HEK293 (cell line): ENCODE measurements at regions not wholly inside any gene's neighbourhood (a gene's known extent, or its start where the extent isn't known, plus 50 kb on each side); places are given as distances from the start of the nearest gene placed in this dataset.

Source experiments
- ZNF416 ChIP-seq: fragments of 450-650 bp; formaldehyde crosslinking; IDR thresholded peaks from 2 replicates; pipeline ENCODE4 v1.5.1; 2016; ENCODE audit warnings: missing biosample characterization, missing genetic modification characterization
- TF ChIP-seq, protein P1 (sequence below): fragments of 450-650 bp; formaldehyde crosslinking; IDR thresholded peaks from 2 replicates; pipeline ENCODE4 v1.5.1; 2016; ENCODE audit warnings: missing biosample characterization, missing genetic modification characterization
- TF ChIP-seq, protein P2 (sequence below): fragments of 450-650 bp; formaldehyde crosslinking; IDR thresholded peaks from 2 replicates; pipeline ENCODE4 v1.5.1; 2016; ENCODE audit warnings: missing biosample characterization, missing genetic modification characterization

GRCh38 chr4:79663141-79663540, 255.1 kb upstream of the GK2 start:
- TF ChIP-seq ZNF416 (tag by site-specific recombination): no peak
- TF ChIP-seq, protein P1, sequence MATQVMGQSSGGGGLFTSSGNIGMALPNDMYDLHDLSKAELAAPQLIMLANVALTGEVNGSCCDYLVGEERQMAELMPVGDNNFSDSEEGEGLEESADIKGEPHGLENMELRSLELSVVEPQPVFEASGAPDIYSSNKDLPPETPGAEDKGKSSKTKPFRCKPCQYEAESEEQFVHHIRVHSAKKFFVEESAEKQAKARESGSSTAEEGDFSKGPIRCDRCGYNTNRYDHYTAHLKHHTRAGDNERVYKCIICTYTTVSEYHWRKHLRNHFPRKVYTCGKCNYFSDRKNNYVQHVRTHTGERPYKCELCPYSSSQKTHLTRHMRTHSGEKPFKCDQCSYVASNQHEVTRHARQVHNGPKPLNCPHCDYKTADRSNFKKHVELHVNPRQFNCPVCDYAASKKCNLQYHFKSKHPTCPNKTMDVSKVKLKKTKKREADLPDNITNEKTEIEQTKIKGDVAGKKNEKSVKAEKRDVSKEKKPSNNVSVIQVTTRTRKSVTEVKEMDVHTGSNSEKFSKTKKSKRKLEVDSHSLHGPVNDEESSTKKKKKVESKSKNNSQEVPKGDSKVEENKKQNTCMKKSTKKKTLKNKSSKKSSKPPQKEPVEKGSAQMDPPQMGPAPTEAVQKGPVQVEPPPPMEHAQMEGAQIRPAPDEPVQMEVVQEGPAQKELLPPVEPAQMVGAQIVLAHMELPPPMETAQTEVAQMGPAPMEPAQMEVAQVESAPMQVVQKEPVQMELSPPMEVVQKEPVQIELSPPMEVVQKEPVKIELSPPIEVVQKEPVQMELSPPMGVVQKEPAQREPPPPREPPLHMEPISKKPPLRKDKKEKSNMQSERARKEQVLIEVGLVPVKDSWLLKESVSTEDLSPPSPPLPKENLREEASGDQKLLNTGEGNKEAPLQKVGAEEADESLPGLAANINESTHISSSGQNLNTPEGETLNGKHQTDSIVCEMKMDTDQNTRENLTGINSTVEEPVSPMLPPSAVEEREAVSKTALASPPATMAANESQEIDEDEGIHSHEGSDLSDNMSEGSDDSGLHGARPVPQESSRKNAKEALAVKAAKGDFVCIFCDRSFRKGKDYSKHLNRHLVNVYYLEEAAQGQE (tag by site-specific recombination): no peak
- TF ChIP-seq, protein P2, sequence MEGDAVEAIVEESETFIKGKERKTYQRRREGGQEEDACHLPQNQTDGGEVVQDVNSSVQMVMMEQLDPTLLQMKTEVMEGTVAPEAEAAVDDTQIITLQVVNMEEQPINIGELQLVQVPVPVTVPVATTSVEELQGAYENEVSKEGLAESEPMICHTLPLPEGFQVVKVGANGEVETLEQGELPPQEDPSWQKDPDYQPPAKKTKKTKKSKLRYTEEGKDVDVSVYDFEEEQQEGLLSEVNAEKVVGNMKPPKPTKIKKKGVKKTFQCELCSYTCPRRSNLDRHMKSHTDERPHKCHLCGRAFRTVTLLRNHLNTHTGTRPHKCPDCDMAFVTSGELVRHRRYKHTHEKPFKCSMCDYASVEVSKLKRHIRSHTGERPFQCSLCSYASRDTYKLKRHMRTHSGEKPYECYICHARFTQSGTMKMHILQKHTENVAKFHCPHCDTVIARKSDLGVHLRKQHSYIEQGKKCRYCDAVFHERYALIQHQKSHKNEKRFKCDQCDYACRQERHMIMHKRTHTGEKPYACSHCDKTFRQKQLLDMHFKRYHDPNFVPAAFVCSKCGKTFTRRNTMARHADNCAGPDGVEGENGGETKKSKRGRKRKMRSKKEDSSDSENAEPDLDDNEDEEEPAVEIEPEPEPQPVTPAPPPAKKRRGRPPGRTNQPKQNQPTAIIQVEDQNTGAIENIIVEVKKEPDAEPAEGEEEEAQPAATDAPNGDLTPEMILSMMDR (tag by site-specific recombination): no peak
